ENCODE measurements at regions not wholly inside any gene's neighbourhood (a gene's known extent, or its start where the extent isn't known, plus 50 kb on each side); places are given as distances from the start of the nearest gene placed in this dataset.

GRCh38 chr21:43300496-43301408, 126.2 kb downstream of the SIK1 start:
- TF ChIP-seq CTCF (IDR thresholded peaks at IDR 0.05; ENCODE audit: extremely low read depth, missing control alignments): no peak
- no peak for DNase-seq (ENCODE audit: low spot score)

- DNase-seq (ENCODE audit: low spot score): no peak
- no peak for TF ChIP-seq CTCF (IDR thresholded peaks at IDR 0.05; ENCODE audit: extremely low read depth, missing control alignments)
These were observed 127.3 kb downstream of the SIK1 start for GRCh38 chr21:43299441-43300277.

GRCh38 chr21:43298546-43299440, 128.1 kb downstream of the SIK1 start:
- no peak for TF ChIP-seq CTCF (IDR thresholded peaks at IDR 0.05; ENCODE audit: extremely low read depth, missing control alignments)
- no peak for DNase-seq (ENCODE audit: low spot score)

- no peak for DNase-seq (ENCODE audit: low spot score)
- TF ChIP-seq CTCF (IDR thresholded peaks at IDR 0.05; ENCODE audit: extremely low read depth, missing control alignments): no peak
These were observed 128.9 kb downstream of the SIK1 start for GRCh38 chr21:43297989-43298388.

GRCh38 chr21:43297391-43297981, 128.7 kb downstream of the CRYAA start:
- TF ChIP-seq CTCF (IDR thresholded peaks at IDR 0.05; ENCODE audit: extremely low read depth, missing control alignments): no peak
- DNase-seq (ENCODE audit: low spot score): no peak

GRCh38 chr21:43295066-43295958, 126.5 kb downstream of the CRYAA start:
- no peak for TF ChIP-seq CTCF (IDR thresholded peaks at IDR 0.05; ENCODE audit: extremely low read depth, missing control alignments)
- no peak for DNase-seq (ENCODE audit: low spot score)
